Left lung (tissue), 4 donors: ENCODE measurements at regions not wholly inside any gene's neighbourhood (a gene's known extent, or its start where the extent isn't known, plus 50 kb on each side); places are given as distances from the start of the nearest gene placed in this dataset.
"Not testable (repeated sequence)": the region's sequence is repeated elsewhere in the genome, so short reads cannot be mapped to it uniquely, and the experiment has no call there.

ENCODE experiments used
- ATAC-seq: fragments of 200-7000 bp; cut with Tn5 transposase; one replicate; pipeline ENCODE4 v1.9.1; 2020; ENCODE audit warnings: moderate library complexity
- DNase-seq, 4 donors: peaks; one replicate each; pipeline ENCODE4 v3.0.0-alpha.2; 2013 to 2020
- H3K27ac ChIP-seq, 2 donors: fragments of 200-600 bp; sonication (generic) in 1 of 2; one replicate each; pipeline versions ENCODE4 v1.5.0 to v1.8.0; 2020 to 2021
- H3K27me3 ChIP-seq, 2 donors: fragments of 200-600 bp; sonication (generic) in 1 of 2; one replicate each; pipeline versions ENCODE4 v1.5.0 to v1.8.0; 2020 to 2021
- H3K36me3 ChIP-seq, 2 donors: fragments of 200-600 bp; sonication (generic) in 1 of 2; one replicate each; pipeline versions ENCODE4 v1.5.0 to v1.8.0; 2020 to 2021
- H3K4me1 ChIP-seq, 2 donors: fragments of 200-600 bp; one replicate each; pipeline ENCODE4 v1.8.0; 2021
- H3K4me3 ChIP-seq, 2 donors: fragments of 200-600 bp; sonication (generic) in 1 of 2; one replicate each; pipeline versions ENCODE4 v1.5.0 to v1.8.0; 2020 to 2021; ENCODE audit warnings: mild to moderate bottlenecking in 1 of 2
- H3K9me3 ChIP-seq, 2 donors: fragments of 200-600 bp; sonication (generic) in 1 of 2; one replicate each; pipeline versions ENCODE4 v1.5.0 to v1.8.0; 2020 to 2021
- intact Hi-C, 2 donors: fragments of 100-400 bp; cut with DNase I; formaldehyde crosslinking; loops; one replicate each; pipeline versions ENCODE4 v1.11.2 to v1.14.2; 2022
- TF ChIP-seq, protein P1 (sequence below), 2 donors: fragments of 200-600 bp; sonication (generic) in 1 of 2; IDR thresholded peaks; one replicate each; pipeline versions ENCODE4 v1.5.0 to v1.8.0; 2021; ENCODE audit warnings: antibody characterized with exemption in 2 of 2
- donor health status: DM: no; HTN: yes; CAD: no.
- donor health status: DM: no; HTN: no; CAD: no.

DNA sequence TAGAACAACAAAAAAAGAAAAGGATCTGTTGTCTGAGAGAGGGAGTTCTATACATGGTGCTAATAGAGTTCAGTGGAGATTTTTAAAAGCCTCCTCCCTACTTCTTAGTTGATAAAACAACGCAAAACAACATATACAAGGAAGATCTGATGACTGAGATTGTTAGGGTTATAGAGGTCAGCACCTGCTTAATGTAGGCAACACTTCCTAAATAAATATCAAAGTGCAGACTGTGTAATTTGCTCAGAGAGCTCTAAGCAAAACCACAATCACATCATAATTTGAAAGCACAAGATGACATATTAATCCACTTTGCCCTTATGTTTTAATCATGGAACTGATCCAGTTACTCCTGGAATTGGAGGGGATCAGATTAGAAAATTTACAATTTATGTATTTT is 474.5 kb downstream of the PRR16 start:
- no peaks in the 10 kb centered on the region for H3K4me1 ChIP-seq
- intact Hi-C loops = no loop called here
- TF ChIP-seq, protein P1, sequence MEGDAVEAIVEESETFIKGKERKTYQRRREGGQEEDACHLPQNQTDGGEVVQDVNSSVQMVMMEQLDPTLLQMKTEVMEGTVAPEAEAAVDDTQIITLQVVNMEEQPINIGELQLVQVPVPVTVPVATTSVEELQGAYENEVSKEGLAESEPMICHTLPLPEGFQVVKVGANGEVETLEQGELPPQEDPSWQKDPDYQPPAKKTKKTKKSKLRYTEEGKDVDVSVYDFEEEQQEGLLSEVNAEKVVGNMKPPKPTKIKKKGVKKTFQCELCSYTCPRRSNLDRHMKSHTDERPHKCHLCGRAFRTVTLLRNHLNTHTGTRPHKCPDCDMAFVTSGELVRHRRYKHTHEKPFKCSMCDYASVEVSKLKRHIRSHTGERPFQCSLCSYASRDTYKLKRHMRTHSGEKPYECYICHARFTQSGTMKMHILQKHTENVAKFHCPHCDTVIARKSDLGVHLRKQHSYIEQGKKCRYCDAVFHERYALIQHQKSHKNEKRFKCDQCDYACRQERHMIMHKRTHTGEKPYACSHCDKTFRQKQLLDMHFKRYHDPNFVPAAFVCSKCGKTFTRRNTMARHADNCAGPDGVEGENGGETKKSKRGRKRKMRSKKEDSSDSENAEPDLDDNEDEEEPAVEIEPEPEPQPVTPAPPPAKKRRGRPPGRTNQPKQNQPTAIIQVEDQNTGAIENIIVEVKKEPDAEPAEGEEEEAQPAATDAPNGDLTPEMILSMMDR (IDR thresholded peaks at IDR 0.05) = no peak
- no peak overlapping the region for H3K4me3 ChIP-seq
- H3K36me3 ChIP-seq = no peaks in the 10 kb centered on the region
- H3K27me3 ChIP-seq = no peaks in the 10 kb centered on the region
- no peak for ATAC-seq
- H3K27ac ChIP-seq = no peak overlapping the region
- no peak for DNase-seq
- peaks cover 0 to 17% of the 10 kb centered on the region in 2 donors for H3K9me3 ChIP-seq

DNA sequence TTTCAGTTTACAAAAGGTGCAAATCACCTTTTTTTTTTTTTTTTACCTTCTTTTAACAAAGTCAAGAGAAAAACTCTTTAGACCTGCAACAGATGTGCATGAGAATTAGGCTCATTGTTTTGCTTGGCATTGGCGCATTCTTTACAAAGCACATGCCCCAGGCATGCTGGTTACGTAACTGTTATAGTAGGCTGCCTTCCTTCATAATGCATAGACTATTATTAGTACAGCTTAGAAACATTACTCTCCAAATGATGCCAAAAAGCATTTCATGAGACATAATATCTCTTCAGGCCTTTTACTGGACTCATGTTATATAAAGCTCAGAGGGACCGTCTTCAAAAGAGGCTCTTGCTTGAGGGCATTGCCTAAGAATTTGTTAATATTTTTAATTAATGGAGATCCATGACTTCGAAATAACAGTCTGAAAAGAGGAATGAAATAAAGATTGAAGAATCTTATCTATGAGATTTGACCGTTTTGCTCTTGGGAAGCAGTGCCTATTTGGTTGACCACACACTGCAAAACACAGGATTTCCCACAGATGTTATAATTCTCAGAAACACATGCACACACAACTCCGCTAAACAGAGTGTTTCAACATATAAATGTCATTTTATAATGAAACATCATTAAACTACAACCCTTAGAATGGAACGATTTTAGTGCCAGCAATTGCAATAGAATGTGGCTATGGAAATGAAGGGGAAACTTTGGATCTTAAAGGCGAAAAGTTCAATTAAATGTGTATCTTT is 478.7 kb downstream of the PRR16 start:
- Histone ChIP-seq H3K4me1 (no peaks in the 10 kb centered on the region), H3K9me3 (peaks cover 0 to 2% of the 10 kb centered on the region in 2 donors), H3K27me3 (no peaks in the 10 kb centered on the region), H3K4me3 (no peak overlapping the region), H3K36me3 (no peaks in the 10 kb centered on the region), H3K27ac (no peak overlapping the region)
- ATAC-seq = no peak
- DNase-seq = peak in 2 of 4 donors; percentile 48 to 53
- intact Hi-C loops = no loop called here
- TF ChIP-seq, protein P1 (IDR thresholded peaks at IDR 0.05) = no peak

DNA sequence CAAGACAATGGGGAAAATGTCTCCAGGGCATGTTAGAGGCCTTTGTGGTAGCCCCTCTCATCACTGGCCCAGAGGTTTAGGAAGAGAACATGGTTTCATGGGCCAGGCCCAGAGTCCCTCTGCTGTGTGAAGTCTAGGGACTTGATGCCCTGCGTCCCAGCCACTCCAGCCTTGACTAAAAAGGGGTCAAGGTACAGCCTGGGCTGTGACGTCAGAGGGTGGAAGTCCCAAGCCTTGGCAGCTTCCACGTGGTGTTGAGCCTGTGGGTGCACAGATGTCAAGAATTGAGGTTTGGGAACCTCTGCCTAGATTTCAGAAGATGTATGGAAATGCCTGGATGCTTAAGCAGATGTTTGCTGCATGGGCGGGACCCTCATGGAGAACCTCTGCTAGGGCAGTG is 485.5 kb downstream of the PRR16 start:
- H3K36me3 ChIP-seq, H3K4me1 ChIP-seq, intact Hi-C loops, H3K4me3 ChIP-seq, ATAC-seq, H3K27me3 ChIP-seq, H3K27ac ChIP-seq: not testable (repeated sequence)
- H3K9me3 ChIP-seq = peaks cover 0 to 44% of the 10 kb centered on the region in 2 donors
- DNase-seq = peak in 1 of 4 donors; percentile 20

DNA sequence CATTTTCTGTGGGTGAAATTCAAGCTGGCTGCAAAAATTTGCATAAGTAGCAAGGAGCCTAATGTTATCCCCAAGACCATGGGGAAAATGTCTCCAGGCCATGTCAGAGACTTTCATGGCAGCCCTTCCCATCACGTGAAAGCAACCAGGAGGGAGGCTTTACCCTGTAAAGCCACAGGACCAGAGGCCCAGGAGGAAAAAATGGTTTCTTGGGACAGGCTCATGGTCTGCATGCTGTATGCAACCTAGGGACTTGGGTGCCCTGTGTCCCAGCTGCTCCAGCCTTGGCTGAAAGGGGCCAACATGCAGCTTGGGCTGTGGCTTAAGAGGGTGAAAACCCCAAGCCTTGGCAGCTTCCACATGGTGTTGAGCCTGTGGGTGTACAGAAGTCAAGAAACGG is 489.3 kb downstream of the PRR16 start:
- H3K4me1 ChIP-seq, ATAC-seq, H3K4me3 ChIP-seq, DNase-seq, H3K27ac ChIP-seq, H3K27me3 ChIP-seq, intact Hi-C loops, H3K36me3 ChIP-seq: not testable (repeated sequence)
- H3K9me3 ChIP-seq = peaks cover 0 to 44% of the 10 kb centered on the region in 2 donors

DNA sequence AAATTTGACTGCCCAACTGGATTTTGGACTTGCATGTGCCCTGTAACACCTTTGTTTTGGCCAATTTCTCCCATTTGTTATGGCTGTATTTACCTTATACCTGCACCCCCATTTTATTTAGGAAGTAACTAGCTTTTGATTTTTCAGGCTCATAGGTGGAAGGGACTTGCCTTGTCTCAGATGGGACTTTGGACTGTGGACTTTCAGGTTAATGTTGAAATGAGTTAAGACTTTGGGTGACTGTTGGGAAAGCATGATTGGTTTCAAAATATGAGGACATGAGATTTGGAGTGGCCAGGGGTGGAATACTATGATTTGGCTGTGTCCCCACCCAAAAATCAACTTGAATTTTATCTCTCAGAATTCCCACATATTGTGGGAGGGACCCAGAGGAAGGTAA is 490.2 kb downstream of the PRR16 start:
- ATAC-seq (no peak), DNase-seq (no peak)
- no peaks in the 10 kb centered on the region for H3K27me3 ChIP-seq
- no peak overlapping the region for H3K4me3 ChIP-seq
- H3K27ac ChIP-seq = no peak overlapping the region
- H3K36me3 ChIP-seq = no peaks in the 10 kb centered on the region
- TF ChIP-seq, protein P1 (IDR thresholded peaks at IDR 0.05) = no peak
- intact Hi-C loops = no loop called here
- peaks cover 0 to 44% of the 10 kb centered on the region in 2 donors for H3K9me3 ChIP-seq
- no peaks in the 10 kb centered on the region for H3K4me1 ChIP-seq

DNA sequence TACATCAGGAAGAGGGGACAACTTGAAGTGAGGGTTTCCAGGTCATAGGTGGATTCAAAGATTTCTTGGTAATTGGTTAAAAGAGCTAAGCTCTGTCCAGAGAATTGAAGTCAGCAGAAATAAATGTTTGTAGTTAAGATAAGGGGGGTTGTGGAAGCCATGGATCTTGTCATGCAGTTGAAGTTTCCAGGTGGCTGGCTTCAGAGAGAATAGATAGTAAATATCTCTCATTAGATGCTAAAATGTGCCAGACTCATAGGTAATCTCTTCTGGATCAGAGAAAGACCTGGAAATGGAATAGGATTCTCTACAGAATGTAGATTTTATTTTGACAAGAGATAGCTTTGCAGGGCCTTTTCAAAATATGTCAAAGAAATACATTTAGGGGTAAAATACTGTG is 491.7 kb downstream of the PRR16 start:
- Histone ChIP-seq H3K4me1 (no peaks in the 10 kb centered on the region), H3K4me3 (no peak overlapping the region), H3K36me3 (no peaks in the 10 kb centered on the region), H3K27ac (no peak overlapping the region), H3K9me3 (peaks cover 0 to 33% of the 10 kb centered on the region in 2 donors), H3K27me3 (no peaks in the 10 kb centered on the region)
- ATAC-seq (no peak), DNase-seq (no peak)
- TF ChIP-seq, protein P1 (IDR thresholded peaks at IDR 0.05) = no peak
- intact Hi-C loops = no loop called here
